ENCODE measurements at regions not wholly inside any gene's neighbourhood (a gene's known extent, or its start where the extent isn't known, plus 50 kb on each side); places are given as distances from the start of the nearest gene placed in this dataset.
"Not testable (repeated sequence)": the region's sequence is repeated elsewhere in the genome, so short reads cannot be mapped to it uniquely, and the experiment has no call there.

DNA sequence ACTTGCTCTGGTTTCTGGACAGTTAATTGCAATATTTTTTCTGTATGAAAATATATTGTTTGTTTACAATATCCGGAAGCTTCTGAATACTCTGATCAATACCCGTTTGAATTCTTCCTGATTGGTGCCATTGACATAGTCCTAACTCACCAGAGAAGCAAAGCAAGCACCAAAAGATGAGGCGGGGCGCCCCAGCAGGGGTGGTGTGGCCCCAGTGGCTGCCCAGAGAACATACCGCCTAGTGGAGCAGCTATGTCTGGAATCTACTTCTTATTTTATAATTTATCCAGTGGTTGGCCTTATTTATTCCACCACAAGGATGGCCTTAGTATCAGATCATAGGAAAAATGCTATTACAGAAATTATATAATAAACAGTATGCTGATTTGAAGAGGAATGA is 610.7 kb downstream of the JRKL start:
- Histone ChIP-seq H3K27me3 (no peaks in the 10 kb centered on the region), H3K4me1 (no peaks in the 10 kb centered on the region), H3K27ac (no peak overlapping the region), H3K9me3 (no peaks in the 10 kb centered on the region), H3K4me3 (replicated peaks in 1 of 3) (no peak overlapping the region), H3K36me3 (no peaks in the 10 kb centered on the region)
- intact Hi-C loops (cut with DNase I), result no loop called here
- WGBS, 2 donors, result 91 to 93% methylated on average over 5 of the region's 5 CpGs
- no peak for TF ChIP-seq POLR2A (IDR thresholded peaks at IDR 0.05)
- TF ChIP-seq, protein P1, sequence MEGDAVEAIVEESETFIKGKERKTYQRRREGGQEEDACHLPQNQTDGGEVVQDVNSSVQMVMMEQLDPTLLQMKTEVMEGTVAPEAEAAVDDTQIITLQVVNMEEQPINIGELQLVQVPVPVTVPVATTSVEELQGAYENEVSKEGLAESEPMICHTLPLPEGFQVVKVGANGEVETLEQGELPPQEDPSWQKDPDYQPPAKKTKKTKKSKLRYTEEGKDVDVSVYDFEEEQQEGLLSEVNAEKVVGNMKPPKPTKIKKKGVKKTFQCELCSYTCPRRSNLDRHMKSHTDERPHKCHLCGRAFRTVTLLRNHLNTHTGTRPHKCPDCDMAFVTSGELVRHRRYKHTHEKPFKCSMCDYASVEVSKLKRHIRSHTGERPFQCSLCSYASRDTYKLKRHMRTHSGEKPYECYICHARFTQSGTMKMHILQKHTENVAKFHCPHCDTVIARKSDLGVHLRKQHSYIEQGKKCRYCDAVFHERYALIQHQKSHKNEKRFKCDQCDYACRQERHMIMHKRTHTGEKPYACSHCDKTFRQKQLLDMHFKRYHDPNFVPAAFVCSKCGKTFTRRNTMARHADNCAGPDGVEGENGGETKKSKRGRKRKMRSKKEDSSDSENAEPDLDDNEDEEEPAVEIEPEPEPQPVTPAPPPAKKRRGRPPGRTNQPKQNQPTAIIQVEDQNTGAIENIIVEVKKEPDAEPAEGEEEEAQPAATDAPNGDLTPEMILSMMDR (IDR thresholded peaks at IDR 0.05), result no peak
- DNase-seq, result no peak

DNA sequence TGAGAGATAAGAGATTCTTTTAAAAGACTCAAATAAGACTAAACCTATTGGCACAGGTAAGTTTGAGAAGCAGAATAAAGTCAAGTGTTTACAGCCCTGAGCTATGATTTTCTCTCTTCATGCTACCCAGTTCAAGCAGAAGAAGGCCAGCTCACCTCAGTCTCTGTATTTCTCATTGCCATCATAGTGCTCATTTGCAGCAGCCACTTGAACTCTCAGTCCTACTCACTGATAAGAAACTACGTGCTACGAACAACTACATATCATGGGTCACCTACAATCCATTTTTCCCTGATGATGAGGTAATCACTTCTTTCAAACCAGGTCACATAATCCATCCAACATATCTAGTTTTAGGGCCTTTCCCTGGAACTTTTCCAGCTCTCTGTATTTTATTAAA is 617.5 kb downstream of the JRKL start:
- no peak for DNase-seq
- no peaks in the 10 kb centered on the region for H3K4me1 ChIP-seq
- WGBS, 2 donors, result 70 to 75% methylated on average over 2 of the region's 2 CpGs
- H3K36me3 ChIP-seq, result no peaks in the 10 kb centered on the region
- H3K27me3 ChIP-seq, result no peaks in the 10 kb centered on the region
- H3K27ac ChIP-seq, result no peak overlapping the region
- no peaks in the 10 kb centered on the region for H3K9me3 ChIP-seq
- TF ChIP-seq, protein P1 (IDR thresholded peaks at IDR 0.05), result no peak
- TF ChIP-seq POLR2A (IDR thresholded peaks at IDR 0.05), result no peak
- no peak overlapping the region for H3K4me3 ChIP-seq (replicated peaks in 1 of 3)
- intact Hi-C loops (cut with DNase I), result no loop called here

DNA sequence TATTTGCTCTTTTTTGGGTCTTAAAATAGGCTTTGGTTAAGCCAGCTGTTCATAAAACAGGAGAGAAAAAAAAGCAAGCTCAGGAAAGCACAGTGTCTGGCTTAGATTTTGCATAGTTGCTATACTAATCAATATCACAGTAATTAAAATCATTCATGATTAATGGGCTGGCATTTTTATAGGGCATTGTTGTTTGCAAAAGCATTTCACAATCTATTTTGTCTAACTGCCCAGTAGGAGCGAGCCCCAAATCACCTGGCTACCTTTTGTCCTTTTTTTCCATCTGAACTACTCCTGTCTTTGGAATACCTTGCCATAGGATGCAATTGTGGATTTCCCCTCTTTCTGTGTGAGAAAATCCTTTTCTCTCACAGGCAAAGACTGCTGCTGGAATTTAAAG is 619.8 kb downstream of the JRKL start:
- TF ChIP-seq, protein P1 (IDR thresholded peaks at IDR 0.05), result no peak
- TF ChIP-seq POLR2A (IDR thresholded peaks at IDR 0.05), result no peak
- H3K36me3 ChIP-seq, result no peaks in the 10 kb centered on the region
- WGBS, 2 donors, result 84 to 86% methylated on average over 1 of the region's 1 CpG

GRCh38 chr11:97010997-97011396 is 621.2 kb downstream of the JRKL start:
- DNase-seq; H3K36me3 ChIP-seq; H3K9me3 ChIP-seq; intact Hi-C loops (cut with DNase I); H3K4me1 ChIP-seq; H3K4me3 ChIP-seq (replicated peaks in 1 of 3); H3K27me3 ChIP-seq; H3K27ac ChIP-seq: not testable (repeated sequence)
- 77 to 88% methylated on average over 10 of the region's 10 CpGs for WGBS, 2 donors

More for the DNA sequence above, 619.8 kb downstream of the JRKL start:
- H3K27me3 ChIP-seq, result no peaks in the 10 kb centered on the region
- H3K27ac ChIP-seq, result no peak overlapping the region
- no peaks in the 10 kb centered on the region for H3K9me3 ChIP-seq
- no peaks in the 10 kb centered on the region for H3K4me1 ChIP-seq
- DNase-seq, result no peak
- no peak overlapping the region for H3K4me3 ChIP-seq (replicated peaks in 1 of 3)
- intact Hi-C loops (cut with DNase I), result no loop called here

- WGBS, 2 donors, result 81 to 84% methylated on average over 2 of the region's 2 CpGs
Measured at GRCh38 chr11:97015327-97015726, 625.5 kb downstream of the JRKL start.

More at GRCh38 chr11:97015327-97015726, 625.5 kb downstream of the JRKL start:
- TF ChIP-seq, protein P1 (IDR thresholded peaks at IDR 0.05), result no peak
- no peak for TF ChIP-seq POLR2A (IDR thresholded peaks at IDR 0.05)
- no peaks in the 10 kb centered on the region for H3K36me3 ChIP-seq
- H3K4me3 ChIP-seq (replicated peaks in 1 of 3), result no peak overlapping the region
- intact Hi-C loops (cut with DNase I), result no loop called here
- H3K27ac ChIP-seq, result no peak overlapping the region
- no peak for DNase-seq
- no peaks in the 10 kb centered on the region for H3K27me3 ChIP-seq
- no peaks in the 10 kb centered on the region for H3K4me1 ChIP-seq
- no peaks in the 10 kb centered on the region for H3K9me3 ChIP-seq
